Stimulated activated CD4-positive, alpha-beta T cell treated with anti-CD3 and anti-CD28 coated beads, Interleukin-12 subunit alpha, Interleukin-12 subunit beta, amount 100 ng/mL, for 4 hours (primary cell): ENCODE measurements at regions not wholly inside any gene's neighbourhood (a gene's known extent, or its start where the extent isn't known, plus 50 kb on each side); places are given as distances from the start of the nearest gene placed in this dataset.
"Not testable (repeated sequence)": the region's sequence is repeated elsewhere in the genome, so short reads cannot be mapped to it uniquely, and the experiment has no call there.

Experiments used
- DNase-seq: peaks from one replicate; pipeline ENCODE4 v3.0.0-alpha.2; 2020

DNA sequence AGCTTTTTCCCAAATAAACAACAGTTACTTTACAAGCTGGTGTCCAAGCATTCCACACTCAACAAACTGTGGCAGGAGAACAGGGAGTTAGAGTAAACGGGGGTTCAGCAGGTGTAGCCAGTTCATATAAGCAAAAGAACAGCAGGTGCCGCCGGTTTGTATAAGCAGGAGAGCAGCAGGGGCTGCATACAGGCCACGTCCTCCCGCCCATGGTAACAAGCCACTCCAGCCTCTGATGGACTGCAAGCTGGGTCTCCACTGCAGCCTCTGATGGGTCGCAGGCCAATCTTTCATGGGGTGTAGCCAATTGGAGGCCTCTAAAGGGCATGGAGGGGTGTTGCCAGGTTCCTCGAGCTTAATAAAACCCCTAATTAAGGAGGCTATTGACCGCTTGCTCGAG, 189.3 kb downstream of the ANKRD30B start:
- DNase-seq, result no peak

DNA sequence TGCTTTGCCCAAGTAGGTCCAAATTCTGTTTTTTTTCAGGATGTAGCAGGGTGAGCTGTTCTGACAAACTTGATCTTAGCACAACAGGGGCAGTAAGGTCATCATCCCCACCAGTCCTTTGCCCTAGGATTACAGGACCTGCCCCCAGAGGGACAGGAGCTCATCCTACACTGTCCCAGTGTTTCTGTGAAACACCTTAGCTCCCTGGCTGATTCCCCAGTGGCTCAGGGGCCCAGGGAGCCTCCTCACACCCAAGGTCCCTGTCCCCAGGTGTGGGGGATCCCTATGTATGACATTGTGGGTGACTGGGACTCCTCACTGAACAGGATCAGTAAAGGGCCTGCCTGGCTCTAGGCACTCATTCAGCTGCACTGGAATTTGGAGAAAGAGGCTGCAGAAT, 191.2 kb downstream of the ANKRD30B start:
- no peak for DNase-seq

DNA sequence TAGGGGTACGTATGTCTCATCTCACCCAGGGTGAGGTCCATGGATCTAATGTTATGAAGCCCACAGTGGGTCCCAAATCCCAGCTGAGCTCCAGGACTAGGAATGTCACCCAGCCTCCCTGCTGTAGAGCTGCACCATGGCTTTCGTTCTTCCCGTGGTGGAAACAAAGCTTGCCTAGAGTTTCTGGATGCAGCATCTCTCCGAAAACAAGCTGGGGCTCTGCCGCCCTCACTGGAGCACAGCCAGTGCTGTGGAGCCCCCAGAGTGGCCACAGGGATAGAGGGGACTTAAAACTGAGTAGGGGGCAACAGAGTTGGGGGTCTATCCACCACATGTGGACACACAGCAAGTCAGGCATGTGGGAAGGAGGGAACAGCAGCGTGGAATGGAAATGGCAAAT, 192.1 kb downstream of the ANKRD30B start:
- not testable (repeated sequence) for DNase-seq

DNA sequence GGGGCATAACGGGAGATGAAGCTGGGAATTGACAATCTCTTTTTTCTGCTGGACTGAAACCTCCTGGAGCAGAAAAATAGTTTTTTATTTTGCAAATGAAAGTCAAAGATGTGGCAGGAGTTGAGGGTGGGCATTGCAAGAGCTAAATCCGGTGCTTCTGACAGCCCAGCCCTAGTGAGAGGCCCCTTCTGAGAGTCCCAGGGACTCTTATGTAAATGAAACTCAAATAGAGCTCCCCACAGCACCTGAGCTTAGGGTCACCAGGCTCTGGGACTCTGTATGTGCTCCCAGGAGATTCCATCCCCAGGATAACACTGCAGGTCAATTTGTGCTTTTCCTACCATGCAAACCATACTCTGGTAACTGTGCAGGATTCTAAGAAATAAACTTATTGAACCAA, 192.8 kb downstream of the ANKRD30B start:
- DNase-seq, result no peak

DNA sequence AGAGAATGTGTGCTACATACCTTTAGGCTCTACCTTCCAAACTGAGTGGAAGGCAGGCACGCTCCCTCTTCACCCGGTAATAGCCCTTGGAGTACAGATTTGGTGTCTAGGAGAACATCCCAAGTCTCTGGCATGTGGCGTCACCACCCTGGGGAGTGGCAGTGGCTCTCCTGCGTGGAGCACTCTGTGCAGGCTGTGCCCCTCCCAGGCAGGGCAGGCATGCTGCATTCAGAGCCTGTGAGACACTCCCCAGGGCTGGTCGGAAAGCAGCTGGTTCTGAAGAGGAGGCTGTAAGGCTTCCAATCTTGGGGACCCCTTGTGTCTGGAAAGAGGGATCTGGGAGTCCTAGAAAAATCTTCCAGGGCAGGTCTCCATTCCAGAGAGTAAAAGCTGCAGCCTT, 193.3 kb downstream of the ANKRD30B start:
- no peak for DNase-seq

DNA sequence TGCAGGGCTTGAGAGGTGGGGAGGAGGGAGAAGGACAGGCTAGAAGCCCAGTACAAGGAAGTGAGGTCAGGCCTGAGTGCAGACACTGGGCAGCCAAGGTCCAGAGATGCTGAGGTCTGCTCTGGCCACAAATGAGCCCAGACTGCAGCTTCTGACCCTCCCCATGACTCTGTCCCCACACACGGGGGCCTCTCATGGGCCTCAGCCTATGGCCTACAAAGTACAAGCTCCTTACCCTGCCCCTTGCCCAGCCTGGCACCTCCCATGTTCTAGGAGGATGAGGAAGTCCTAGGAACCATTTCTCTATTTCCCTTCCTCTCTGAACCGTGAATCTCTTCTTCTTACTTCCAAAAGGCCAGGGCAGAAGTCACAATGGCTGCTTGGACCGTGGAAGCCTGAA, 193.8 kb downstream of the ANKRD30B start:
- no peak for DNase-seq

DNA sequence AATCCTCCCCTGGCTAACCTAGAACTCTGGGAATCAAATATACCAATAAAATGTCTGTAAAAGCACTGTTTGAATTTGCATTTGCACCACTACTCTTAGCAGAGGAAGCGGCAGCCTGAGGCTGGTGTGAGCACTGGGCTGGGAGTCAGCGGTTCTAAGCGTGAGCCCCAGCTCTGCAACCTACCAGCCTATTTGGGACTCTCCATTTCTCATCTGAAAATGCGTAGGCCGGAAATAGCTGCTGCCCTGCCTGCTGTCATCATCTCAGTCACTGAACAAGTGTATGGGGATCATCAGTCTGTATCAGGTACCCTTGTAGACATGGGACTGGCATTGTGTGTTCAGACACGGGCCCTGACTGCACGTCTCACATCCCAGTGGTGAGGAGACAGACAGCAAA, 194.3 kb downstream of the ANKRD30B start:
- DNase-seq, result no peak

DNA sequence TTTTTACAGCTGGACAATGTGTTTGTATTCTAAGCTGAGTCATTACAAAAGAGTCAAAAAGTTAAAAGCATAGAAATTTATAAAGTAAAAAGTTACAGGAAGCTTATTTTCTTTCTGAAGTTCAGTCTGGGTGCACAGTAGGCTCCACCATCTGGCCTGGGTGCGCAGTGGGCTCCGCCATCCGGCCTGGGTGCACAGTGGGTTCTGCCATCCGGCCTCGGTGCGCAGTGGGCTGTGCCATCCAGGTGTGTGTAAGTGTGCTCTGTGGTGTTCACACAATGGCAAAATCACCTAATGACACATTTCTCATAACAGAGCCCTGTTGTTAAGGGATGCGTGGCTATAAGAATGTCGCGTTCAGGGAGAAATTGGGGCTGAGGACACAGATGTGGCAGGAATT, 195.5 kb downstream of the ANKRD30B start:
- DNase-seq, result no peak

DNA sequence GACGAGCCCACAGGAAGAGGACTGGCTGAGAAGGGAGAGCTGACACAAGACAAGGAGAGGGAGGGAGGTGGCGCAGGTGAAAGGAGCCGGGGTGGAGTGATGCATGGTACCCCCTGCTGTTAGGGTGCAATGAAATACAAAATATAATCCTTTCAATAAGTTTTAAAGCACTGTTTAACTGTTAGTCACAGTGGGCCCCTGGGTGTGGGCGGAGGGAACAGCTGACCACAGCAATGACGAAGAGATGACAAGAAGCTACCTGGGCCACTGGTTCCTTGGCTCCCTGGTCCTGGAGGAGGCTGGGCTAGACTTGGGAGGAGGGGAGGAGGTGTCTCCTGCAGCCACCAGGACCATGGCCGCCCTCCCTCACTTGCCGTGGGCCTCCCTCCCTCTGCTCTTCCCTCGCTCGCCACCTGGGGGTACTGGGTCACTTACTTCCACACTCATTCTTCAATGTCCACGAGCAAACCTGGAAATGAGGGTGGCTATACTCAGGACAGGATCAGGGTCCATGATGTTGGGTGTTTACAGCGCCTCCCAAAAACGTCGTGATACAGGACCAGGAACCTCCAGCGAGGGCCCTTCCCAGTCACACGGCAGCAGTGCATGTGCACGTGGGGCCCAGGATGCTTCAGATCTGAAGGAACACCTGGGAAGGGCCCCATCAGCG, 196.1 kb downstream of the ANKRD30B start:
- no peak for DNase-seq

DNA sequence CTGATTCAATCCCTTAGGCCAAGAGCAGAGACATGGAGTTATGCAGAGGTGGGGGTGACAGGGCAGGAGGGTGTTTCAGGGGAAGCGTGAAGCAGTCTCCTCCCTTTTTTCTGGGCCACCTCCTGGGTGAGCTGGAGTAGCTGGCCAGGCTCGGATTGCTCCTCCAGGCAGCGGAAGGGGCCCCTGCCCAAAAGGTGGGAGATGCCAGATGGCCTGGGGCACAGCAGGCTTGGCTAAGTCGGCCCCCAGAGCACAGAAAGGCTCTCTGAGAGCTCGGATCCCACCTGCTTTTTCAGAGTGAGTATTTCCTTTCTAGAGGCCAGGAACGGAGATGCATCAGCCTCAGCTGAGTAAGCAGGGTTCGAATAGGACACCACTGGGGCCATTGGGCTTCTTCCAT, 196.9 kb downstream of the ANKRD30B start:
- DNase-seq, result no peak

DNA sequence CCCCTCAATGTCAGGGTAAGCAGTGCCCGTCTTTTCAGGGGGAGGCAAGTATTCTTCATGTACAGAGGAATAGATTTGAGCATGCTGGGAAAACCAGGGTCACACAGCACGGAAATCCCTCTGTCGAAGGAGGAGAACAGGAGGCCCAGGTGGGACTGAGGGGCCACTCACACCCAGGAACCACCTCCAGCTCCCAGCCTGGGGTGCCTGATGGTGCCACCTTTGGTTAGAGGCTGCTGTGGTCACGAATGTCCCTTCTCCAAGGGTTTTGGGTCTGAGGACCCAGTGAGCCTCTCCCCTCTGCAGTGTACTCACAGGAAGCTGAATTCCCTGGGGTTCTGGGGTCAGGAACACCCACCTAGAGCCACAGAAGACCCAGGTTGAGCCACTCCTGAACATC, 197.3 kb downstream of the ANKRD30B start:
- DNase-seq, result no peak

DNA sequence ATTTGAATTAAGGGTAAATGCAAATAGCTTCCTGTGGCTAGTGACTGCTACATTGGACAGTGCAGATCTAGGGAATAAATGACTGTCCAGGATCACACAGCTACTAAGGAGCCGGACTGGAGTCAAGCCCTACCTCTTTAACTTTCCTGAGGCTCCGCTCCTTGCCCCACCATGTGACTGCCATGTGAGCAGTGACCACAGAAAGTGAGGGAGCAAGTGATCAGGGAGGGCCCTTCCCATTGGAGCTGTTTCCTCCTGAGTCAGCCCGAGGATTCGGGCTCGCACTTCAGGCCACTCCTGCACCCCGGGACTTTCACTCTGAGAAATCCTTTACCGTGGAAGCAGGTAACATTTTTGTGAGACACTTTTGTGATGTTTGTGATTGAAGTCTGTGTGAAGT, 198.0 kb downstream of the ANKRD30B start:
- no peak for DNase-seq

DNA sequence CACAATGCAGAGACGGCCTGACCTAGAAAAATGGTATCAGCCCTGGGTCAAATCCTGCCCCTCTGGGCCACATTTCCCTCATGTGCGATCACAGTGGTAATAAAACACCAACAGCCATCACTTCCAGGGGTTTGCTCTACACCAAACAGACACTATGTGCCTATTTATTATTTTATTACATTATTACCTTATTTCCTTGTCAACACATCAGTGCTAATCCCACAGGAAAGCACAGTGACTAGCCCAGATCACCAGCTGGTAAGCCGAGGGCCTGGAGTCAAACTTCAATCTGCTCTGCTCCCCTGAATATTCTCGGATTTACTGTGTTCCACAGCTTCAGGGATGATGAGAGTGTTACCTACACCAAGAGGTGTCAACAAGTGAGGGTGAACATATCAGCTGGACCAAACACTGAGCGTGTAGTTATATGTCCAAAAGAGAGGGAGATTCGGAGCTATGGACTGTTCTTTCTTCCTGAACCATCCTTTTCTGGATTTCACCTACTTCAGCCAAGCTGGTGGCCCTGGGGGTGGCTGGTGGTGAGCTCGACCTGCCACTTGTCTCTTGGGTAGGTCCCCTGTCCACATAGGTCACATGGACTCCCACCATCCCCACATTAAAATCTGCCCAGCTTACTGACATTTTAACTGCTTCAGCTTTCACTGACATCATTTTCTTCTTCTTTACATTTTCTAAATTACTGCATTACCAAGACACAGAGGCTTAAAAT, 198.9 kb downstream of the ANKRD30B start:
- not testable (repeated sequence) for DNase-seq

DNA sequence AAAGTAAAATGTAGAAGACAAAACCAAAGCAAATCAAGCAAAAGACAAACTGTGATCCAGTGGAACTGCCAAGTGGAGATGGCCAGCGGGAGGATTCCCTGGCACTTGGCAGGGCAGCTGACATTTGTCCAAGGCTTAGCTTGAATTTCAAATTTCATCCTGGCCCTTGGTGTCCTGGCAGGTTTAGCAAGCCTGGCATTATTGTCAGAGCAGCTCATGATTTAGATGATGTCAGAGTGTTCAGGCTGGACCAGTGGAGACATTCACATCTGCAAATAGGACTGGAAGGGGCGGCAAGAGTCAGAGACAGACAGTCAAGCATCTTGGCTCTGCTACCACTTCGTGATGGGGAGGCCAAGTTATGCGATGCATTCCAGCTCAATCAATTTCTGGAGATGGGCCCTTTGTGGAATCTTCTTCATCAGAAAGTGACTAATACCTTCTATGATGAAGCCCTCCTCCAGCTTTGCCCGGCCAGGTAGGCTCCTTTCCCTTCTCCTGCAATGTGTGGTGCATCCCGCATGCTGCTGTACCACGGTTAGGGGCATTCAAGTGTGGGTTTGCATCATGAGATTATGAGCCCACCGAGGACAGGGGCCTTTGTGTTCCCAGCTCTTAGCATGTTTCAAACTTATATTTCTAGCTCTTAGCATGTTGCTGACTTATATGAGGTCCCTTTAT, 199.7 kb downstream of the ANKRD30B start:
- no peak for DNase-seq

DNA sequence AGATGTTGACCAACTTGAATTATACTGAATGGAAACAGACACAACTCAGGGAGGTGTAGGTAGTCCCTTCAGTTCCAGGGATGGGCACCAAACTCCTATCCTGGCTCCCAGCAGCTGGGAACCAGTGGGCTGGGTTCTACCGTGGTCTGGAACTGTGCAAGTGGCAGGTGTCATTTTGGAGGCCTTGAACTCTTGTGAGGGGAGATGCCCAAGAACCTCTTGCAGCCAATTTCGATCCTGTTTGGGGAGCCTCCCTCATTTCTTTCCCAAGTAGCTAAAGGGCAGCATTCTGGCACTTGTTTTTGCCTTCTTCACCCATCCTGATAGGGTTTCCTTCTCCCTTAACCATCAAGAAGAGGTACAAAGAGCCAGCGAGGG, 200.2 kb downstream of the ANKRD30B start:
- DNase-seq, result no peak

DNA sequence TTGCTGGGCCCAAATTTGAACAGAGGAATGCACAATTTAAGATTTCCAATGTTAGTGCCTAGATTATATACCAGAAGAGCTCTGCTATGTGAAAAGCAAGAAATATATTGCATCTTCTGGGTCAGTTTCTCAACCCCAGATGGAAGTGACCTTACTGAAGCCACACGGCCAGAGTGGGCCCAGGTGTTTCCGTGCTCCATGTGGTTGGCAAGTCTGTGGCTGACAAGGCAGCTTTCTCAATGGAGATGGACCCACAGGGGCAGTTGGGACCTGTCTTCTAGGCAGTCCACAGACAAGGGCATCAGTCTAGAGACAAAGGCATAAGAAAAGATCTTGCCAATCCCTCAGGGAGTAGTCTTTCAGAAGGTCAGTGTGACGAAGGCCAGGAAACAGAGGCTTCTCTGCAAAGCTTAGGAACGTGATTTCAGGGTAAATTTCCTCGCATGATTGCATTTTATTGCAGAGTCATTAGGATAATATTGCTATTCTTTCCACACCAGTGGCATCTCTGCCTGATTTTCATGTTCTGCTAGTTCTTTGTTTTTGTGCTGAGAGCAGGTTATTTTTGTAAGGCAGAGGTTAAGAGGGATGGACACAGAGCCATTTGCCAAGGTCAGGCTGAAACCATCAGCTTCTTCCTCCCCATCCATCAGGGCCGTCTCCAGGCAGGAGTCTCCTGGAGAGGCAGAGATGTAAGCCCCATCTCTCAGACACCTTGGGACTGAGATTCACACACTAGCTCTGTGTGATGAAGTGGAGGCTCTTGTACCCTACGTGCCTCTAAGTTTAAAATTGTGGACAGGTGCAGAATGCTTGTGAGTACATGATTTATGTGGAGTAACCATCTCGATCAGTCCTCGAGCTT, 202.1 kb downstream of the ANKRD30B start:
- DNase-seq, result no peak

DNA sequence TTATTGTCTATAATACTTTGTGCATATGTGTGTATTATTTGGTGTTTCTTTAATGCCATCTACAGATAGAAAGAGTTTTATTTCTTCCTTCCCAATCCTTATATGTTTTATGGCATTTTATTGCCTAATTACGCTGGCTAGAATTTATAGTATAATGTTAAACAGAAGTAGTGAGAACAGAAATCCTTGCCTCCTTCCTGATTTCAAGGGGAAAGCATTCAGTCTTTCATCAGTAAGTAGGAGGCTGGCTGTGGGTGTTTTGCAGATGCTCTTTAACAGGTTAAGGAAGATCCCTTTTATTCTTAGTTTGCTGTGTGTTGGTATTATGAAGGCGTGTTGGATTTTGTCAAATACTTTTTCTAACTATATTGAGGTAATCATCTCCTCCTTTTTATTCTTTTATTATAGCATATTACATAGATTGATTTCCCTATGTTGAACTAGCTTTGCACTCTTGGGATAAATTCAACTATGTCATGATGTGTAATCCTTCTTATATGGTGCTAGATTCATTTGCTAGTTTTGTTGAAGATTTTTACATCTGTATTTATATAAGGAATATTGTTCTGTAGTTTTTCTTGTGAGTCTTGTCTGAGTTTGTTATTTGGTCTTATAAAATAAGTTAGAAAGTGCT, 204.6 kb downstream of the ANKRD30B start:
- DNase-seq, result not testable (repeated sequence)

DNA sequence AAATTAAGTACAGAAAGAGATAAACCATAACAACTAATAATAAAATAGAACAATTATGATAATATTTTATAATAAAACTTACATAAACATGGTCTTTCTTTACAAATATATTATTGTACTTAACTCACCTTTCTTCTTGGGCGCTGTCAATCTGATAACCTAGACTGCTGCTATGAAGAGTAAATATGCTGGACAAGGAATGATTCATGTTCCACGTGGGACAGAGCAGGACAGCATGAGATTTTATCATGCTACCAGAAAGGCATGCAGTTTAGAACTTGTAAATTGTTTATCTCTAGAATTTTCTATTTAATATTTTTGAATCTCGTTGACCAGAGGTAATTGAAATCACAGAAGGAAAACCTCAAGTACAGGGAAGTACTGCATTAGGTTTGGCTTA, 210.7 kb downstream of the ANKRD30B start:
- no peak for DNase-seq

DNA sequence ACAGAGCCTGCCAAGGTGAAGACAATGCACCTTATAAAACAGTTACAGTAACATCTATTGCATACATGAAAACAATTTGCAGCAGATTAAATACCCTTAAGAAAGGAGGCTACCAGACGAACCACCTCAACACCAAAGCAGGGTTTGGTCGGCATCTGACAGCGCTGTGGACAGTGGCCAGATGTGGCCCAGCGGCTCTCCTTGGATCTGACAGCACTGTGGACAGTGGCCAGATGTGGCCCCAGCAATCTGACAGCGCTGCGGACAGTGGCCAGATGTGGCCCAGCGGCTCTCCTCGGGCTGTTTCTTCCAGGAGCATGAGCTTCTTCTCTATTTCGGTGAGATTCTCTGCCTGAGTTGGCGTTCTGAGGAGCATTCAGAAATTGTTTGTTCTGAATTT, 211.6 kb downstream of the ANKRD30B start:
- no peak for DNase-seq

DNA sequence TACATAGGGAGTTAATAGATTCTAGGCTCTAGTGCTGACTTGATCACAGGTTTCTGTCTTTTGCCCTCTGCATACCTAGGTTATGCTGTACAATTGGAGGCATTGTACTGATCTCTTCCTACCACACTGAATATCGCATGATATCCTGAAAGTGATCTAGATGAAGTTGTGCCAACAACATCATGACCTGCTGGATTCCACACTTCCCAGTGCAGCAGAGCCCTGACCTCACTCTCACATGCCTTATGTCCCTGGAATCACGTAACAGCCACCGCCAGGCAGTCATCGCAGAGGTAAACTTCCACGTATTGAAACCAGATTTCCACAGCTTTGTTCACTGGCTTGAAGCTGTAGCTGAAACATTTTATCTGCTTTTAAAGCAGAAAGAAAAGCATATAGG, 214.0 kb downstream of the ANKRD30B start:
- DNase-seq, result no peak

DNA sequence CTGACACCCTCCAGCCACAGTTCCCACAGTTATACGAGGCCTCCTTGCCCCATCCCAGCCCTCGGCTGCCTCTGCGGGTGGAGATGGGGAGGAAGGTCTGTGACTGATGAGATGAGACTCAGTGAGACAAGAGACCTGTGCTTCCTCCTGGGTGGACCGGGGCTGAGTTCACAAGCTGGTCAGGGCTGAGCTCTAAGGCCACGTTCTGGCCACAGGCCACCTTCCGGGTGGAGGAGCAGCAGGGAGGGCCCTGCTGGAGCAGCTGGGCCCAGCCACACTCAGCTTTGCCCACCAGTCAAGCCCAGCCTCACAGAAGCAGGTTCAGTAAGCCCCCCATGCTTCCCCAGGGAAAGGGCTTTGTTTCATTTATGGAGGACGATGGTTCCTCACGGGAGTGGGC, 214.7 kb downstream of the ANKRD30B start:
- no peak for DNase-seq

DNA sequence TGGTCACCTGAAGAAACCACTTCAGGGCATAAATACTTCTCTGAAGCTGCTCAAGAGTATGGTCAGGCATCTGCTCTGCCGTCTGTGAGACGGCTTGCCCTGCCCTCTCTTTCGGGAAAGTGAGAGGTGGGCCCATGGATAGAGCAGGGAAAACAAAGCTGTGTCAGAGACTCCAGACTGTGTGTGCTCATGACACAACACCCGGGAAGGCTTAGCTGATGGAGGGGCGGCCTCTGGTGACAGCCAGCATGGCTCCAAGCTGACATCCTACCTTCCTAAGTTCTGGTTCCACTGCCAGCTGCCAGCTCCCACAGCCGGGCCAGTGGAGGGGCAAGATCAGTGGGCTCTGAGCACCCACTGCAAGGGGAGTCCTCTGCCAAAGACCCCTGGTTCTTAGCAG, 215.3 kb downstream of the ANKRD30B start:
- DNase-seq, result no peak

DNA sequence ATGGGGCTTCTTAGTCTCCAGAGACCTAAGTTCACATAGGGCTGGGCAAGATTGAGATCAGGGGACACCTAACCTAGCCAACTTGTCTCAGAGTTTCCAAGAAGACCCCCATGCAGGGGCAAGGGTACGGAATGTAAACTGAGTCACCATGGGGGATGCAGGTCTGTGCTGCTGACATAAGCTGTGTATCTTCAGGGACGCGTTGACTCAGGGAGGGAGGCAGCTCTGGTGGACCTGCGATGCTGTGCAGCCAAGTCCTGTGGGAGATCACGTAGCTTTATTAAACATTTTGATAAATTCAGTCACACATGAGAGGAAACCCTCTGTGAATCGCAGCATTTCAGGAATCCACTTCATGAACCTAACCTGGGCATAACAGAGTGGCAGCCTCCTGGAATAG, 216.0 kb downstream of the ANKRD30B start:
- no peak for DNase-seq
